NCI-H1694 treated with DMSO at 0.1 percent for 48 hours (cell line): ENCODE measurements at regions not wholly inside any gene's neighbourhood (a gene's known extent, or its start where the extent isn't known, plus 50 kb on each side); places are given as distances from the start of the nearest gene placed in this dataset.
A peak's percentile ranks its signal among the peaks of the same experiment; 100 is the strongest.

Source experiments
- DNase-seq: peaks from one replicate; lab custom pipeline; 2025; lab: John Stamatoyannopoulos, UW

DNA sequence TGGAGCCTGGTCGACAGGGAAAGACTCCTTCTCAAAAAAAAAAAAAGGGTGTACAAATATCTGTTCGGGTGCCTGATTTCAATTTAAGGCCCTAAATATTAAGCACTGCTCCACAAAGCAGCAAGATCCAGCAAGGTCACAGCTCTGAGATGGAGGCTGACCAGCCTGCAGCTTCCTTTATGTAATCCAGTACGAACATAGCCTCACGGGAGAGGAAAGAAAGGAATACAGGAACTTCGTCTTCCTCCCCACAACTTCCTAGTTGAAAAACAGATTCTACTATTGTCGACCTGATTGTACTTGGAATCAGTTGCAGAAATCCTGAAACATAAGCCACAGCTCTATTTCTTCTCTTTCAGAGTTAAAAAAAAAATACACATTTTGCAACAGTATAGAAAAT, 53.5 kb upstream of the TBC1D9 start:
- no peak for DNase-seq

DNA sequence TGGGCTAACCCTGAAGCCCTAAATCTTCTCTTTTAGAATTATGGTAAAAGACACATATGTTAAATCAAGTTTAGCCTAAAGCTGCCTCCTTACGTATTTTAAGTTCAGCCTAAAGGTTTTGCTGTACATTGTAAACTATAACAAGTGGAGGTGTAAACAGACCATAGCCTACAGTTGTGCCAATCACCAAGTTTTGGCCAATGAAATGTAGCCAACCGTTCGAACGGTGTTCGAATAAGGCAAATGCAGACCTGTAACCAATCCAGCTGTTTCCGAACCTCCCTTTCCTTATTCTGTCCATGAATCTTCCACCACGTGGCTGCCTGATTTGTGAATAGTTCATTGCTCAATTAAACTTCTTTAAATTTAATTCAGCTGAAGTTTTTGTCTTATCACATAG, 52.1 kb upstream of the TBC1D9 start:
- DNase-seq = no peak

DNA sequence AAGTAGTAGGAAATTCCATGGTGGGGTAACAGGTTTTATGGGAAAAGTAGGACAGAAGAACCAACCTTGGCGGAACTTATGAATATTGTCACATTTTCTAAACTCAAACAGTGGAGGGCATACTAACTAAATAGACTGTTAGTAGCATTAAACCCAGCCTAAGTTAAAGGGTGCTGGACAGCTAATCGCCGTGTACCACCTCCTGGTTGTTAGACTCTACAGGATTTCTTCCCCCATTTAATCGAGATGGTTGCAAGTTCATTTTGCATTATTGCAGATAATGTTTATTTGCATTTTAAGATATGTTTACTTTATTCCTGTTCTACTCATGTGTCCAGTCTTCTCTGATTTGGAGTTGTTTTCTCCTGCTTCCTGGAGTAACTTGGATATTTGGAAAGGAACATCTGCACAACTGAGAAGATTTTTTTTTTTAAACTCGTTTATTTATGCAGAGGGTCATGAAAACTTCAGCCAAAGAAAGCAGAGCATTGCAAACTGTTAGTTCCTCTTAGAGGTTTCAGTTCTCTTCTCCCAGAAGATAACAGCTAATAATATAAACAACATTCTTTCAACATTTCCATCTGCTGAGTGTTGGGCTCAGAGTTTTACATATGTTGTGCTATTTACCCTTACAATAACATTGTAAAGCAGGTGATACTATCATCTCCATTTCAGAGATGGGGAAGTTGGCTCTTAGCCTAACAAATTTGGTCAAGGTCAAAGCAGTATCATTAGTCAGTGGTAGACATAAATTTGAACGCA, 51.5 kb upstream of the TBC1D9 start:
- peak; percentile 17 for DNase-seq

DNA sequence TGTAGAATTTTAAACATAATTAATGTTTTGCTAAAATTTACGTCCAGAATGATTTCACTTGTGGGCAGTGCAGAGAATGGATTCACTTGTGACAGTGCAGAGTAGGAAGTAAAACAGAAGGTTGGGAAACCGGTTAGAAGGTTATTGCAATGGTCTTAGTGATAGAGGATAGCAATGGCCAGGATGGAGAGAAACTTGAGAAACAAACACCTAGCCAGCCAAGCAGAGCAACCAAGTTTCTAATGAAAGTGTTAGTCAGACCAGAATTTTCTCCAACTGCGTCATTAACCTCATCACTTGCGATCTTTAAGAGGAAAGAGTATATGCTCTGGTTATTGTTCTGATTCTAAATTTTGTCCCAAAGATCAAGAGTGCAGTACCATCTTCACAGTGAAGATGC, 50.0 kb upstream of the TBC1D9 start:
- DNase-seq = no peak
